Middle frontal gyrus (tissue), 1 donor: ENCODE measurements at regions not wholly inside any gene's neighbourhood (a gene's known extent, or its start where the extent isn't known, plus 50 kb on each side); places are given as distances from the start of the nearest gene placed in this dataset.

ENCODE experiments used
- DNase-seq: peaks from one replicate; pipeline ENCODE4 v3.0.0-alpha.2; 2015; ENCODE audit warnings: low spot score; ENCODE audit errors: extremely low spot score

DNA sequence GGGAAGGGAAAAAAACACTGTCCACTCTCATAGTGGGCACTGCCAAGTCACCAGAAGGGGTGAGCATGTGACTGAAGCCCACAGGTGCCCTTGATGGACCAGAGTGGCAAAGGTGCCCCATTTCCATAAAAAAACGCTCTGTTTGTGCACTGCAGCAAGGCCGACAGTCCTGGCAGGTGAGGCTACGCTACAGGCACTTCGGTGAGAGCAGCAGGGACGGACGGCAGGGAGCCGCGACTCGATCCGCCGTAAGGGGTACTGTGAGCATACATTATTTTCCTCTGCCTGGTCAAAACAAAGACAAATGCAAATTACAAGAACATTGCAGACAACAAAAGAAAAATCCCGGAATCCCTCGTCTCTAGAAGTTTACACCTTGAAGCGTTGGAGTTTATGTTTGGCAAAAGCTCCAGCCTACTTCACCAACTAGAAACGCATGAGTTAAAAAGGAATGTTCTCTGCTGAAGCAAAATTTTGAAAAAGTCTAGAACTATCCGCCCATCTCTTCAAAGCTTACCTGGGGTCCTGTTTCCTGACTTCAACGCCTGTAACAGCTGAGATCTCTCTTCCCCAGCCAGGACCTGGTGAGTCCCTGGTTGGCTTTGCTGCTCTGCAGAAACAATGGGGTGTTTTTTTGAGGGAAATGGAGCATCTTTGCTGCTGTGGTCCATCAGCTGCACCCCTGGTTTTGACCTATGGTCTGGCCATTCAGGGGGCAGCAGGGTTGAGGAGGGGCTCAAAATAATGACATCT lies 52.9 kb upstream of the RFLNA start:
- no peak for DNase-seq

DNA sequence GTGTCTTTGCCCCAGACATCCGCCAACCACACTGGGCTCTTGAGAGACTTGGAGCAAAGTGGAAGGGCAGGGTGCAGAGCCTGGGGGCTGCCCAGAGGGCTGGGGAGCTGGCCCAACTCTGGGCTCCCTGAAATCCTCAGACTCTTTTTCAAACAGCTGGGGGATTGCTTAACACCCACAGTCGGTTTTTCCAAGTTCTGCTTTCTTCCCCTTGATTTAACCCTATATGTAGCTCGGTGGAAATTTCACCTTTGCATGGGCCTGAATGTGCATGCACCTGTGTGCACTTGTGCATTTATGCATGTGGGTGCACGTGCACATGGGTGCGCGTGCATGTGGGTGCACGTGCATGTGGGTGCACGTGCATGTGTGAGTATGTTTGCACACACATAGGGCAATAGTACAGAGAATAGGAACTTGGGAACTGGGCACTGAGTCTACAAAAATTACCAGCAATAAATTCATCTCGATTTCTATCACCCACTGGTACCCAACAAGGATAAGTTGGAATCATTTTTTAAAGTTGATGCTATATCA lies 52.3 kb upstream of the RFLNA start:
- DNase-seq: no peak

DNA sequence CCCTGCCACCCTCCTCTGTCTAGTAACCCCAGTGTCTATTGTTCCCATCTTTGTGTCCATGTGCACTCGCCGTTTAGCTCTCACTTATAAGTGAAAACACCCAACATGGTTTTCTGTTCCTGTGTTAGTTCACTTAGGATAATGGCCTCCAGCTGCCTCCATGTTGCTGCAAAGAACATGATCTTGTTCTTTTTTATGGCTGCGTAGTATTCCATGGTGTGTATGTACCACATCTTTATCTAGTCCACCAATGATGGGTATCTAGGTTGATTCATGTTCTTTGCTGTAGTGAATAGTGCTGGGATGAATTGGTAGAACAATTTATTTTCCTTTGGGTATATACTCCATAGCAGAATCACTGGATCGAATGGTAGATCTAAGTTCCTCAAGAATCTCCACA lies 51.0 kb upstream of the RFLNA start:
- no peak for DNase-seq
